SJCRH30 (cell line): ENCODE measurements at regions not wholly inside any gene's neighbourhood (a gene's known extent, or its start where the extent isn't known, plus 50 kb on each side); places are given as distances from the start of the nearest gene placed in this dataset.
A peak's percentile ranks its signal among the peaks of the same experiment; 100 is the strongest.

Source experiments
- DNase-seq, 2 experiments: peaks; one replicate each; pipeline ENCODE4 v3.0.0-alpha.2; 2015 to 2020
- H3K27ac ChIP-seq: fragments of 250-450 bp; sonication (Bioruptor Pico); 2 replicates; pipeline ENCODE4 v1.5.1; 2020; ENCODE audit warnings: mild to moderate bottlenecking, moderate library complexity
- H3K27me3 ChIP-seq: fragments of 250-450 bp; sonication (Bioruptor Pico); 2 replicates; pipeline ENCODE4 v1.5.1; 2020; ENCODE audit warnings: mild to moderate bottlenecking, moderate library complexity
- H3K36me3 ChIP-seq: fragments of 250-450 bp; sonication (Bioruptor Pico); 2 replicates; pipeline ENCODE4 v1.5.1; 2020; ENCODE audit warnings: mild to moderate bottlenecking, moderate library complexity
- H3K4me1 ChIP-seq: fragments of 250-450 bp; sonication (Bioruptor Pico); 2 replicates; pipeline ENCODE4 v1.5.1; 2020; ENCODE audit warnings: mild to moderate bottlenecking, moderate library complexity
- H3K4me3 ChIP-seq: fragments of 250-450 bp; sonication (Bioruptor Pico); 2 replicates; pipeline ENCODE4 v1.5.1; 2020; ENCODE audit warnings: mild to moderate bottlenecking, moderate library complexity
- H3K9me3 ChIP-seq: fragments of 250-450 bp; sonication (Bioruptor Pico); replicated peaks from 2 replicates; pipeline ENCODE4 v1.5.1; 2020; ENCODE audit warnings: mild to moderate bottlenecking, moderate library complexity

DNA sequence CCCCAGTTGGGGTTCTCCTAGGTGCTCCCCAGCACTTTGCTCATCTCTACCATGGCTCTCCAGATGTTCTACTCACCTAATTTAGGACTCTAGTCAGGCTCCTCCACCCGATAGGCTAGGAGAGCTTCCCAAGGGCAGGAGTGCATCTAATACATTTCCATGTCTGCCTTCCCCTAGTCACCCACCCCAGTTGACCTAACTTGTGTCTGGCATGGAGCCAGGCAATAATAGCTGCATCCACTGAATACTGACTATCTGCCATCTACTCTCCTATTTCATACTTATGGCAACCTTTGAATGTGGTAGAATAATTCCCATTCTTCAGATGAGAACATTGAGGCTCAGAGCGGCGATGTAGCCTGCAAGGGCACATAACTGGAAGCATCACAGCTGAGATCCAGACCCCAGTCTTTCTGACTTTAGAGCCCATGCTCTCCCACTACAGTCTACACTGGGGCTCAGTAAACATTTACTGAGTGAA lies 71.8 kb upstream of the YWHAQ start:
- Histone ChIP-seq H3K27ac (no peak overlapping the region), H3K4me3 (no peak overlapping the region), H3K36me3 (no peaks in the 10 kb centered on the region), H3K9me3 (no peaks in the 10 kb centered on the region), H3K4me1 (peaks cover 8% of the 10 kb centered on the region), H3K27me3 (no peaks in the 10 kb centered on the region)
- DNase-seq, result no peak

DNA sequence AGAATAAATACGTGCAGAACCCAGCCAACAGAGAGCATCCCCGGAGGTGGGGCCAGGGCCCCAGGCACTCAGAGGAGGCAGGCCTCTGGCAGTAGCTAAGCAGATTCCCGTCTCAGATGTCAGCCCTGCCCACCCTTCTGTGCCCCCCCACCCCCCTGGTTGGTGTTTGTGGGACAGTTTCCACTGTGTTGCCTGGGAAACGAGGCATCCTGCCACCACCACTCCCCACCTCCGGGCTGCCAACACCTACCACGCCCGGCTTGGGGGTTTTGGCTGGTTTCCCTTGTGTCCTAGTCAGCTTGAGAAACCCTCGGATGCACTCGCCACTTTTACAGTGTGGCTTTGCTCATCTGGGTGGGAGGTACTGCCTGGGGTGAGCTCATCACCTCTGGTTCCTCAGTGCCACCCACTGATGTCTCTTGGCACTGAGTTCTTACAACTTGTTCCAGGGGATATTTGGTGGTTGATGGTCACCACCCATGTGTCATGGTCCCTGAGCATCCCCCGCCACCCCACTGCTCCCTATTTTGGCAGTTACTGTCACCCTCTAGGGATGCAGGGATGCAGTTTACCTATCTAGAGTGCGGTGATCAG lies 72.4 kb upstream of the YWHAQ start:
- Histone ChIP-seq H3K36me3 (no peaks in the 10 kb centered on the region), H3K9me3 (no peaks in the 10 kb centered on the region), H3K27ac (no peak overlapping the region), H3K4me3 (no peak overlapping the region), H3K27me3 (no peaks in the 10 kb centered on the region), H3K4me1 (peaks cover 8% of the 10 kb centered on the region)
- DNase-seq, result peak; percentile 69

DNA sequence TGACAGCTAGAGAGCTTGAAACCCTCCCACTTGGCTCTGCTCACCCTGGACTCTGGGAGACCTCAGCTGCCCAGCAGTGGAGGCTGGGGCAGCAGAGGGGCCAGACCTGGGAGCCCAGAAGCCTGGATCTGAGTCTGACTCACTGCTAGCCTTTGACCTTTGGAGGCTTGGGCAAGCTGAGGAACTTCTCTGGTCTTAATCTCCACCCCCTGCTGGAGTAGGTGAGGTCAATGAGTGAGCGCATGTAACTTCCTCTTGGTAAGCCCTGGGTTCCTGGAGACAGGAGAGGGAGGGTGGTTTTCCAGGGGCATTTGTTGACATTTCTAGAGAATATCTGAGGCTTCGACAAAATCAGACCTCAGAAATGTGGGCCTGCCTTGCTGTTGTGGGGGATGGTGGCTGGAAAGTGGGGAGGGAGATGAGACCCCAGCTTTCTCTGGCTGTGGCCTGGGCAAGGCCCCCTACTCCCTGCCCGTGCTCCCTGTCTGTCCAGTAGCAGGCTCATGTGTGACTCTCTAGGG lies 73.0 kb upstream of the YWHAQ start:
- Histone ChIP-seq H3K27me3 (no peaks in the 10 kb centered on the region), H3K36me3 (no peaks in the 10 kb centered on the region), H3K4me3 (no peak overlapping the region), H3K9me3 (no peaks in the 10 kb centered on the region), H3K4me1 (peaks cover 10% of the 10 kb centered on the region), H3K27ac (no peak overlapping the region)
- peak; percentile 29 to 38 for DNase-seq

DNA sequence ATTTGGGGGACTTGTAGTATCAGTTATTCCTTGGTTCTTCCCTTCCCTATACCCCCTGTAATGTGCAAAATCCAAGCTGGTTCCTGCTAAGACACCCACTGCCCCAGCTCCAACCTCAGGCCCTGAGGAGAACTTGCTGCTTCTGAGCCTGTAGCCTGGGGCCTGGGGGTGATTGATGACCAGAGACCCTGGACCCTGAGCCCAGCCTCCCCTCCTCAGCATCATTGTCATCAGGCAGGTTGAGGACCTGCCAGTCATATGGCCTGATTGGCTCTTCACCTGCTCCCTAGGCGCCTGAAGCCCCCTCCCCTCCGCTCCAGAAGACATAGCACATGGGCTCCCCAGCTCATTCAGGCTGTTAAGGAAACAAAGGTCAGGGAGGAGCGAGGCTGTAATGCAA lies 73.8 kb upstream of the YWHAQ start:
- no peaks in the 10 kb centered on the region for H3K9me3 ChIP-seq
- no peaks in the 10 kb centered on the region for H3K36me3 ChIP-seq
- DNase-seq, result no peak
- H3K27me3 ChIP-seq, result no peaks in the 10 kb centered on the region
- no peak overlapping the region for H3K4me3 ChIP-seq
- no peak overlapping the region for H3K27ac ChIP-seq
- H3K4me1 ChIP-seq, result peaks cover 16% of the 10 kb centered on the region

DNA sequence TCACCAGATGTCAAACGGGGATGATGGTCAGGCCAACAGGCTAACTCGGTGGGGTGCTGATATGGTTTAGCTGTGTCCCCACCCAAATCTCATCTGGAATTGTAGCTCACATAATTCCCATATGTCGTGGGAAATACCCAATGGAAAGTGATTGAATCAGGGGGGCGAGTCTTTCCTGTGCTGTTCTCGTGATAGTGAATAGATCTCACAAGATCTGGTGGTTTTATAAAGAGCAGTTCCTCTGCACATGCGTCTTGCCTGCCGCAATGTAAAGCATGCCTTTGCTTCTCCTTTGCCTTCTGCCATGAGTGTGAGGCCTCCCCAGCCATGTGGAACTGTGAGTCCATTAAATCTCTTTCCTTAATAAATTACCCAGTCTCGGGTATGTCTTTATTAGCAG lies 74.4 kb upstream of the YWHAQ start:
- no peak overlapping the region for H3K4me3 ChIP-seq

GRCh38 chr2:9707008-9707407 lies 76.2 kb upstream of the YWHAQ start:
- Histone ChIP-seq H3K4me1 (peaks cover 16% of the 10 kb centered on the region), H3K27me3 (no peaks in the 10 kb centered on the region), H3K9me3 (no peaks in the 10 kb centered on the region), H3K27ac (no peak overlapping the region), H3K4me3 (no peak overlapping the region), H3K36me3 (no peaks in the 10 kb centered on the region)
- DNase-seq, result no peak

More for the DNA sequence above, 74.4 kb upstream of the YWHAQ start:
- H3K36me3 ChIP-seq, result no peaks in the 10 kb centered on the region
- H3K27me3 ChIP-seq, result no peaks in the 10 kb centered on the region
- peaks cover 16% of the 10 kb centered on the region for H3K4me1 ChIP-seq
- H3K9me3 ChIP-seq, result no peaks in the 10 kb centered on the region
- H3K27ac ChIP-seq, result no peak overlapping the region
- DNase-seq, result no peak

- Histone ChIP-seq H3K4me3 (no peak overlapping the region), H3K4me1 (peaks cover 16% of the 10 kb centered on the region)
- DNase-seq, result no peak
Observed at GRCh38 chr2:9707611-9708160, 76.9 kb upstream of the YWHAQ start.

DNA sequence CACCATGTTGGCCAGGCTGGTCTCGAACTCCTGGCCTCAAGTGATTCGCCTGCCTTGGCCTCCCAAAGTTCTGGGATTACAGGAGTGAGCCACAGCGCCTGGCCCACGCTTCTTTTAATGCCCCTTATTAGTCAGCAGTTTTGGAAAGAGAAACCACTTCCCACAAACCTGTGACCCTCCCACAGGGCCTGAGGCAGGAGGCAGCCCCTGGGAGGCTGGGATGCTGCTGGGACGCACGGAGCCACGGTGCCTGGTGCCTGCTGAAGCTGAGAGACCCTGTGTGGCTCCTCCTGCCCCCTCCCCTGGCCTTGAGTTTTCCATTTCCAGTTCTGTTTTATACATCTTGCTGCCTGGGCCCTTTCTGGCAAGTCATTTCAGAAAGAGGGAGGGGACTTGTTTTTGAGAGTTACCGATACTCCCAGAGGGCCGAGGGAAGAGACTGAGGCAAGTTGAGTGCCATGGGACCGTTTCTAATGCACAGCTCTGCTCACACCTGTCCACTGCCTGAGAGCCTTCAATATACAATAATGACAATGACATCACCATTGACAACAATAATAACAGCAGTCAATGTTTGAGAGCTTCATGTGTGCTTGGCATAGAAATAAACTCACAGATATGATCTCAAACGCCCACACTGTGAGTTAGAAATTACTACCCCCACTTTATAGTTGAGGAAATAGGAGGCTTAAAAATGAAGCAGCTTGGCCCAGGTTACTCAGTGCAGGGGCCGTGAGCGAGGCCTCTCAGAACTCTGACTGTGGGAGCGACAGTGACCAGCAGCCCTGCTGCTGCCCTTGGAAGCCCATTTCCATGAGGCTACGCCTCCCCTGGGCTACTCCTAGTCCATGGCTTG lies 78.1 kb upstream of the YWHAQ start:
- Histone ChIP-seq H3K4me3 (no peak overlapping the region), H3K27ac (peak overlapping the region; percentile 21; the same call in 1 of the 2 replicates), H3K36me3 (no peaks in the 10 kb centered on the region), H3K9me3 (no peaks in the 10 kb centered on the region), H3K4me1 (peaks cover 10% of the 10 kb centered on the region), H3K27me3 (no peaks in the 10 kb centered on the region)
- DNase-seq, result peak; percentile 45 to 66

More at GRCh38 chr2:9707611-9708160, 76.9 kb upstream of the YWHAQ start:
- Histone ChIP-seq H3K9me3 (no peaks in the 10 kb centered on the region), H3K36me3 (no peaks in the 10 kb centered on the region), H3K27ac (no peak overlapping the region), H3K27me3 (no peaks in the 10 kb centered on the region)

GRCh38 chr2:9709539-9710285 lies 78.9 kb upstream of the YWHAQ start:
- Histone ChIP-seq H3K4me1 (peaks cover 8% of the 10 kb centered on the region), H3K4me3 (no peak overlapping the region), H3K27me3 (no peaks in the 10 kb centered on the region), H3K36me3 (no peaks in the 10 kb centered on the region), H3K9me3 (no peaks in the 10 kb centered on the region), H3K27ac (peak overlapping the region; percentile 13; the same call in 1 of the 2 replicates)
- DNase-seq, result no peak

GRCh38 chr2:9710311-9710710 lies 79.5 kb upstream of the YWHAQ start:
- no peaks in the 10 kb centered on the region for H3K9me3 ChIP-seq
- DNase-seq, result no peak
- H3K27ac ChIP-seq, result no peak overlapping the region
- no peaks in the 10 kb centered on the region for H3K36me3 ChIP-seq
- H3K27me3 ChIP-seq, result no peaks in the 10 kb centered on the region
- H3K4me3 ChIP-seq, result no peak overlapping the region
- H3K4me1 ChIP-seq, result peaks cover 8% of the 10 kb centered on the region

GRCh38 chr2:9712263-9712662 lies 81.5 kb upstream of the YWHAQ start:
- H3K9me3 ChIP-seq, result no peaks in the 10 kb centered on the region
- H3K27ac ChIP-seq, result no peak overlapping the region
- H3K4me1 ChIP-seq, result peaks cover 8% of the 10 kb centered on the region
- H3K36me3 ChIP-seq, result no peaks in the 10 kb centered on the region
- no peak for DNase-seq
- H3K27me3 ChIP-seq, result no peaks in the 10 kb centered on the region
- H3K4me3 ChIP-seq, result no peak overlapping the region

- no peaks in the 10 kb centered on the region for H3K4me1 ChIP-seq
- no peak for DNase-seq
- H3K36me3 ChIP-seq, result no peaks in the 10 kb centered on the region
- H3K27ac ChIP-seq, result no peak overlapping the region
- no peaks in the 10 kb centered on the region for H3K9me3 ChIP-seq
- no peaks in the 10 kb centered on the region for H3K27me3 ChIP-seq
- H3K4me3 ChIP-seq, result no peak overlapping the region
Observed at GRCh38 chr2:9714630-9715214, 83.9 kb upstream of the YWHAQ start.

DNA sequence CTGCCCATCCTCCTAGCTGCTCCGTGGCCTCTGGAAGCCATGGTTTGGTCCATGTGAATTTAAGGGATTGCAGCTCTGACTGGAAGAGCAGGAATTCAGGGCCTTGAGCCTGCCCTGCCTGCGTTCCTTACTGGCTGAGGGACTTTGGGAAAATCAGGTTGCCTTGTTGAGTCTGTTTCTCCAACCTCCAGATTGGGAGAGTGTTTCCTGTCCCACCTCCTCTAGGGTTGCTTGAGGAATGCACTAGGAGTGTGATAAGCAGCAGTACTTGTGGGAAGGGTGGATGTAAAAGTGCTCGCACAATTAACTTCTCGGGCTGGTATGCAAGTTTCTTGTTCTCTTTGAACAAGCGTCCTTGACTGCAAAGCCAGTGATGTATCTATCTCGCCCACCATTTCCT lies 84.4 kb upstream of the YWHAQ start:
- H3K36me3 ChIP-seq, result no peaks in the 10 kb centered on the region
- H3K27ac ChIP-seq, result no peak overlapping the region
- DNase-seq, result no peak
- no peaks in the 10 kb centered on the region for H3K4me1 ChIP-seq
- no peaks in the 10 kb centered on the region for H3K9me3 ChIP-seq
- no peak overlapping the region for H3K4me3 ChIP-seq
- no peaks in the 10 kb centered on the region for H3K27me3 ChIP-seq

DNA sequence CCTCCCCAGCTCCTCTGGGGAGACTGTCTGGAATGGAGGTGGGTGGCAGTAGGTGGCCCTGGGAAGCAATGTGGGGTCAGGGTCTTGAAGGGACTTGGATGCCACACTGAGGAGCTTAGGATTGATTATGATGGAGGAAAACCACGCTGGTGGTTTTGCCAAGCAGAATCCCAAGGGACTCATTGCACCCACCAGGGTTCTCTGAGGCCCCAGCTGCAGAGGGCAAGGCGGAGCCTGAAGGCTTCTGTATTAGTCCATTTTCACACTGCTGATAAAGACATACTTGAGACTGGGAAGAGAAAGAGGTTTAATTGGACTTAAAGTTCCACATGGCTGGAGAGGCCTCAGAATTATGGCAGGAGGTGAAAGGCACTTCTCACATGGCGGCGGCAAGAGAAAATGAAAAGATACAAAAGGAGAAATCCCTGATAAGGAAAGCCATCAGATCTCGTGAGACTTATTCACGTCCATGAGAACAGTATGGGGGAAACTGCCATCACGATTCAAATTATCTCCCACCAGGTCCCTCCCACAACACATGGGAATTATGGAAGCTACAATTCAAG lies 87.2 kb upstream of the YWHAQ start:
- H3K27me3 ChIP-seq, result no peaks in the 10 kb centered on the region
- no peaks in the 10 kb centered on the region for H3K4me1 ChIP-seq
- no peaks in the 10 kb centered on the region for H3K36me3 ChIP-seq
- DNase-seq, result no peak
- H3K4me3 ChIP-seq, result no peak overlapping the region
- H3K27ac ChIP-seq, result no peak overlapping the region
- no peaks in the 10 kb centered on the region for H3K9me3 ChIP-seq
